SK-N-MC (cell line): ENCODE measurements at regions not wholly inside any gene's neighbourhood (a gene's known extent, or its start where the extent isn't known, plus 50 kb on each side); places are given as distances from the start of the nearest gene placed in this dataset.

Source experiments
- EZH2 ChIP-seq: fragments of 200-600 bp; sonication (generic); IDR thresholded peaks from one replicate; pipeline ENCODE4 v1.6.1; 2017; ENCODE audit warnings: antibody characterized with exemption
- POLR2AphosphoS5 ChIP-seq: IDR thresholded peaks from 2 replicates; pipeline ENCODE4 v1.6.1; 2012; ENCODE audit warnings: mild to moderate bottlenecking, low read depth, low read length, borderline replicate concordance

DNA sequence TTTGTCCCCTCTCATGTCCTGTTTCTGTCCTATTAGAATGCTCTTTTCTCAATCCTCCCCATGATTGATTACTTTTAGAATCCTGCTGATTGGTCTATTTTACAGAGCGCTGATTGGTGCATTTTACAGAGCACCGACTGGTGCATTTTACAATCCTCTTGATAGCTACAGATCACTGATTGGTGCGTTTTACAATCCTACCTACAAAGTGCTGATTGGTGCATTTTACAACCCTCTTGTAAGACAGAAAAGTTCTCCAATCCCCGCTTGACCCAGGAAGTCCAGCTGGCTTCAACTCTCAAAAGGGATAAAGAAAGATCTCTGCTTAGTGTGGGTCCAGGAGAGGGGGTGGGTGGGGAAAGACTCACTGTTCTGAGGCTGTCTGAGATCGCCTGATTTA lies 71.3 kb downstream of the DHRS2 start:
- no peak for TF ChIP-seq EZH2
- TF ChIP-seq POLR2AphosphoS5: no peak
